GM23338 (cell line): ENCODE measurements at regions not wholly inside any gene's neighbourhood (a gene's known extent, or its start where the extent isn't known, plus 50 kb on each side); places are given as distances from the start of the nearest gene placed in this dataset.

Source experiments
- ATAC-seq: fragments of 200-7000 bp; cut with Tn5 transposase; 3 replicates; pipeline ENCODE4 v1.9.1; 2020
- DNase-seq: peaks from one replicate; pipeline ENCODE4 v3.0.0-alpha.2; 2015; ENCODE audit warnings: low spot score
- H2AFZ ChIP-seq: fragments of 200-600 bp; sonication (generic); 2 replicates; pipeline ENCODE4 v1.8.0; 2016; ENCODE audit warnings: antibody characterized with exemption, mild to moderate bottlenecking, moderate library complexity
- H3F3A ChIP-seq: fragments of 200-600 bp; sonication (generic); replicated peaks from 2 replicates; pipeline ENCODE4 v1.8.0; 2017; ENCODE audit warnings: antibody characterized with exemption, mixed run types, low read depth
- H3K27ac ChIP-seq: fragments of 200-600 bp; sonication (generic); 2 replicates; pipeline ENCODE4 v1.6.1; 2016; ENCODE audit warnings: low read depth
- H3K27me3 ChIP-seq: fragments of 200-600 bp; sonication (generic); 2 replicates; pipeline ENCODE4 v1.8.0; 2016; ENCODE audit warnings: mild to moderate bottlenecking, mixed run types, moderate library complexity; ENCODE audit not compliant: insufficient read depth
- H3K36me3 ChIP-seq: fragments of 200-600 bp; sonication (generic); 2 replicates; pipeline ENCODE4 v1.8.0; 2016; ENCODE audit warnings: mild to moderate bottlenecking; ENCODE audit not compliant: insufficient read depth
- H3K4me1 ChIP-seq: fragments of 200-600 bp; sonication (generic); 2 replicates; pipeline ENCODE4 v1.8.0; 2016; ENCODE audit warnings: mild to moderate bottlenecking, moderate library complexity; ENCODE audit not compliant: insufficient read depth
- H3K4me2 ChIP-seq: fragments of 200-600 bp; sonication (generic); 2 replicates; pipeline ENCODE4 v1.7.1; 2017; ENCODE audit warnings: mixed run types
- H3K4me3 ChIP-seq: fragments of 200-600 bp; sonication (generic); 2 replicates; pipeline ENCODE4 v1.6.1; 2016; ENCODE audit warnings: mixed run types
- H3K79me2 ChIP-seq: fragments of 200-600 bp; sonication (generic); replicated peaks from 2 replicates; pipeline ENCODE4 v1.8.0; 2017; ENCODE audit warnings: mild to moderate bottlenecking; ENCODE audit not compliant: insufficient read depth
- H3K9me2 ChIP-seq: fragments of 200-600 bp; sonication (generic); 2 replicates; pipeline ENCODE4 v1.8.0; 2017; ENCODE audit not compliant: insufficient read depth
- H4K20me1 ChIP-seq: fragments of 200-600 bp; sonication (generic); replicated peaks from 2 replicates; pipeline ENCODE4 v1.8.0; 2017; ENCODE audit warnings: mild to moderate bottlenecking; ENCODE audit not compliant: insufficient read depth
- H3K27ac Mint-ChIP-seq: 2 replicates; pipeline ENCODE4 v1.8.0; 2020; ENCODE audit warnings: inconsistent platforms, mild to moderate bottlenecking, moderate library complexity, mixed read lengths
- H3K27me3 Mint-ChIP-seq: 3 replicates; pipeline ENCODE4 v1.8.0; 2022; ENCODE audit warnings: low read depth, mild to moderate bottlenecking, moderate library complexity, mixed read lengths, inconsistent platforms; ENCODE audit not compliant: insufficient read depth, poor library complexity
- H3K36me3 Mint-ChIP-seq: 3 replicates; pipeline ENCODE4 v1.8.0; 2021; ENCODE audit warnings: low read depth, mild to moderate bottlenecking, inconsistent platforms, moderate library complexity, mixed read lengths
- H3K4me1 Mint-ChIP-seq: 3 replicates; pipeline ENCODE4 v1.8.0; 2020; ENCODE audit warnings: mild to moderate bottlenecking, inconsistent platforms, mixed read lengths
- H3K4me3 Mint-ChIP-seq: 3 replicates; pipeline ENCODE4 v1.8.0; 2021; ENCODE audit warnings: moderate library complexity, mild to moderate bottlenecking, inconsistent platforms, mixed read lengths
- H3K9me3 Mint-ChIP-seq: 3 replicates; pipeline ENCODE4 v1.8.0; 2020; ENCODE audit warnings: moderate library complexity, mild to moderate bottlenecking, inconsistent platforms, mixed read lengths
- CREB1 ChIP-seq: fragments of 250-450 bp; sonication (Bioruptor Pico); IDR thresholded peaks from 2 replicates; pipeline ENCODE4 v1.5.0; 2020; ENCODE audit warnings: low read depth, mild to moderate bottlenecking, moderate library complexity
- NANOG ChIP-seq: IDR thresholded peaks from 2 replicates; pipeline ENCODE4 v1.6.1; 2016; ENCODE audit warnings: antibody characterized with exemption, borderline replicate concordance
- STAT1 ChIP-seq: IDR thresholded peaks from one replicate; pipeline ENCODE4 v1.6.1; 2016; ENCODE audit warnings: antibody characterized with exemption; ENCODE audit not compliant: unreplicated experiment
- ZNF114 ChIP-seq: fragments of 250-450 bp; sonication (Bioruptor Pico); IDR thresholded peaks from 2 replicates; pipeline ENCODE4 v1.5.0; 2020; ENCODE audit warnings: mild to moderate bottlenecking, moderate library complexity
- TF ChIP-seq, protein P1 (sequence below): fragments of 250-450 bp; sonication (Bioruptor Pico); IDR thresholded peaks from 2 replicates; pipeline ENCODE4 v1.5.0; 2020; ENCODE audit warnings: mild to moderate bottlenecking, moderate library complexity
- TF ChIP-seq, protein P2 (sequence below): IDR thresholded peaks from one replicate; pipeline ENCODE4 v1.6.1; 2018; ENCODE audit warnings: antibody characterized with exemption; ENCODE audit not compliant: unreplicated experiment

DNA sequence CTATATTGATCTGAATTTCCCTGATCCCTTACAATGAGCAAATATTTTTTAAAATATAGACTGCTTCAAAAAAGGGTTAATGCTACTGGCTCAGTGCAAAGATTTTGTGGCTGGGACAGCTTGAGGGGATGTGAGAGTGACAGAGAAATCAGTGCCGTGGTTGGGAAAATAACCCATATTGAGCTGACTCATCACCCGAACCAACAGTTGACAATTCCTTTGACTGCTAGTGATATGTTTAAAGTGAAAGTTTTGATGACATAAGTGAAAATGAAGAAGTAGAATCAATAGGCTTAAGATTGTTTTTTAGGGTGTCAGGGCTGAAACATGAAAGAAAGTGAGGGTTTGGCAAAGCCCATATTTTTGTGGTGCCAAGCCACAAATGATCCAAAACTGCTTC is 257.1 kb upstream of the TENM4 start (continued):
- TF ChIP-seq, protein P1, sequence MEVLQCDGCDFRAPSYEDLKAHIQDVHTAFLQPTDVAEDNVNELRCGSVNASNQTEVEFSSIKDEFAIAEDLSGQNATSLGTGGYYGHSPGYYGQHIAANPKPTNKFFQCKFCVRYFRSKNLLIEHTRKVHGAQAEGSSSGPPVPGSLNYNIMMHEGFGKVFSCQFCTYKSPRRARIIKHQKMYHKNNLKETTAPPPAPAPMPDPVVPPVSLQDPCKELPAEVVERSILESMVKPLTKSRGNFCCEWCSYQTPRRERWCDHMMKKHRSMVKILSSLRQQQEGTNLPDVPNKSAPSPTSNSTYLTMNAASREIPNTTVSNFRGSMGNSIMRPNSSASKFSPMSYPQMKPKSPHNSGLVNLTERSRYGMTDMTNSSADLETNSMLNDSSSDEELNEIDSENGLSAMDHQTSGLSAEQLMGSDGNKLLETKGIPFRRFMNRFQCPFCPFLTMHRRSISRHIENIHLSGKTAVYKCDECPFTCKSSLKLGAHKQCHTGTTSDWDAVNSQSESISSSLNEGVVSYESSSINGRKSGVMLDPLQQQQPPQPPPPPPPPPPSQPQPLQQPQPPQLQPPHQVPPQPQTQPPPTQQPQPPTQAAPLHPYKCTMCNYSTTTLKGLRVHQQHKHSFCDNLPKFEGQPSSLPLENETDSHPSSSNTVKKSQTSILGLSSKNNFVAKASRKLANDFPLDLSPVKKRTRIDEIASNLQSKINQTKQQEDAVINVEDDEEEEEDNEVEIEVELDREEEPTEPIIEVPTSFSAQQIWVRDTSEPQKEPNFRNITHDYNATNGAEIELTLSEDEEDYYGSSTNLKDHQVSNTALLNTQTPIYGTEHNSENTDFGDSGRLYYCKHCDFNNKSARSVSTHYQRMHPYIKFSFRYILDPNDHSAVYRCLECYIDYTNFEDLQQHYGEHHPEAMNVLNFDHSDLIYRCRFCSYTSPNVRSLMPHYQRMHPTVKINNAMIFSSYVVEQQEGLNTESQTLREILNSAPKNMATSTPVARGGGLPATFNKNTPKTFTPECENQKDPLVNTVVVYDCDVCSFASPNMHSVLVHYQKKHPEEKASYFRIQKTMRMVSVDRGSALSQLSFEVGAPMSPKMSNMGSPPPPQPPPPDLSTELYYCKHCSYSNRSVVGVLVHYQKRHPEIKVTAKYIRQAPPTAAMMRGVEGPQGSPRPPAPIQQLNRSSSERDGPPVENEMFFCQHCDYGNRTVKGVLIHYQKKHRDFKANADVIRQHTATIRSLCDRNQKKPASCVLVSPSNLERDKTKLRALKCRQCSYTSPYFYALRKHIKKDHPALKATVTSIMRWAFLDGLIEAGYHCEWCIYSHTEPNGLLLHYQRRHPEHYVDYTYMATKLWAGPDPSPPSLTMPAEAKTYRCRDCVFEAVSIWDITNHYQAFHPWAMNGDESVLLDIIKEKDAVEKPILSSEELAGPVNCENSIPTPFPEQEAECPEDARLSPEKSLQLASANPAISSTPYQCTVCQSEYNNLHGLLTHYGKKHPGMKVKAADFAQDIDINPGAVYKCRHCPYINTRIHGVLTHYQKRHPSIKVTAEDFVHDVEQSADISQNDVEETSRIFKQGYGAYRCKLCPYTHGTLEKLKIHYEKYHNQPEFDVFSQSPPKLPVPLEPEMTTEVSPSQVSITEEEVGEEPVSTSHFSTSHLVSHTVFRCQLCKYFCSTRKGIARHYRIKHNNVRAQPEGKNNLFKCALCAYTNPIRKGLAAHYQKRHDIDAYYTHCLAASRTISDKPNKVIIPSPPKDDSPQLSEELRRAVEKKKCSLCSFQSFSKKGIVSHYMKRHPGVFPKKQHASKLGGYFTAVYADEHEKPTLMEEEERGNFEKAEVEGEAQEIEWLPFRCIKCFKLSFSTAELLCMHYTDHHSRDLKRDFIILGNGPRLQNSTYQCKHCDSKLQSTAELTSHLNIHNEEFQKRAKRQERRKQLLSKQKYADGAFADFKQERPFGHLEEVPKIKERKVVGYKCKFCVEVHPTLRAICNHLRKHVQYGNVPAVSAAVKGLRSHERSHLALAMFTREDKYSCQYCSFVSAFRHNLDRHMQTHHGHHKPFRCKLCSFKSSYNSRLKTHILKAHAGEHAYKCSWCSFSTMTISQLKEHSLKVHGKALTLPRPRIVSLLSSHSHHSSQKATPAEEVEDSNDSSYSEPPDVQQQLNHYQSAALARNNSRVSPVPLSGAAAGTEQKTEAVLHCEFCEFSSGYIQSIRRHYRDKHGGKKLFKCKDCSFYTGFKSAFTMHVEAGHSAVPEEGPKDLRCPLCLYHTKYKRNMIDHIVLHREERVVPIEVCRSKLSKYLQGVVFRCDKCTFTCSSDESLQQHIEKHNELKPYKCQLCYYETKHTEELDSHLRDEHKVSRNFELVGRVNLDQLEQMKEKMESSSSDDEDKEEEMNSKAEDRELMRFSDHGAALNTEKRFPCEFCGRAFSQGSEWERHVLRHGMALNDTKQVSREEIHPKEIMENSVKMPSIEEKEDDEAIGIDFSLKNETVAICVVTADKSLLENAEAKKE, result no peak

DNA sequence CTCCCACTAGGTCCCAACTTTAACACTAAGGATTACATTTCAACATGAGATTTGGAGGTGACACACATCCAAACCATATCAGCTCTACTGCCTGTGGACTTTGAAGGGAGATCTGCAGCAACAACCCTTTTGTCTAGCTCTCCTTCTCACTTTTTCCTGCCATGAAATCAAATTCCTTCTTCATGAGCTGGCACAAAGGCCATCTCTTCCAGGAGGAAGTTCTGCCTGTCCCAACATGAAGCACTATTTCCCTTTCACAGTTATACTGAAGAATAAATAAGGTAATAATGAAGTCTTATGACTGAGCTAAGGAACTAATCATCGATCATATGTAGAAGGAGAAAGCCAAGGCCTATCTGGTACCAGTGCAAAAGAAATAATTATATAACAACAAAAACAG is 253.5 kb upstream of the TENM4 start:
- no peak overlapping the region for H3K27ac ChIP-seq
- H3K36me3 ChIP-seq, result no peaks in the 10 kb centered on the region
- no peak overlapping the region for H3K27ac Mint-ChIP-seq
- ATAC-seq (no peak), DNase-seq (no peak)
- H3K79me2 ChIP-seq, result no peaks in the 10 kb centered on the region
- no peaks in the 10 kb centered on the region for H3K9me2 ChIP-seq
- no peaks in the 10 kb centered on the region for H3K36me3 Mint-ChIP-seq
- no peaks in the 10 kb centered on the region for H3F3A ChIP-seq
- H3K9me3 Mint-ChIP-seq, result no peaks in the 10 kb centered on the region
- no peaks in the 10 kb centered on the region for H3K4me1 ChIP-seq
- no peak overlapping the region for H3K4me3 ChIP-seq
- TF ChIP-seq ZNF114 (CRISPR knock-in tag) (no peak), STAT1 (no peak), CREB1 (CRISPR knock-in tag) (no peak), NANOG (no peak)
- TF ChIP-seq, protein P2, sequence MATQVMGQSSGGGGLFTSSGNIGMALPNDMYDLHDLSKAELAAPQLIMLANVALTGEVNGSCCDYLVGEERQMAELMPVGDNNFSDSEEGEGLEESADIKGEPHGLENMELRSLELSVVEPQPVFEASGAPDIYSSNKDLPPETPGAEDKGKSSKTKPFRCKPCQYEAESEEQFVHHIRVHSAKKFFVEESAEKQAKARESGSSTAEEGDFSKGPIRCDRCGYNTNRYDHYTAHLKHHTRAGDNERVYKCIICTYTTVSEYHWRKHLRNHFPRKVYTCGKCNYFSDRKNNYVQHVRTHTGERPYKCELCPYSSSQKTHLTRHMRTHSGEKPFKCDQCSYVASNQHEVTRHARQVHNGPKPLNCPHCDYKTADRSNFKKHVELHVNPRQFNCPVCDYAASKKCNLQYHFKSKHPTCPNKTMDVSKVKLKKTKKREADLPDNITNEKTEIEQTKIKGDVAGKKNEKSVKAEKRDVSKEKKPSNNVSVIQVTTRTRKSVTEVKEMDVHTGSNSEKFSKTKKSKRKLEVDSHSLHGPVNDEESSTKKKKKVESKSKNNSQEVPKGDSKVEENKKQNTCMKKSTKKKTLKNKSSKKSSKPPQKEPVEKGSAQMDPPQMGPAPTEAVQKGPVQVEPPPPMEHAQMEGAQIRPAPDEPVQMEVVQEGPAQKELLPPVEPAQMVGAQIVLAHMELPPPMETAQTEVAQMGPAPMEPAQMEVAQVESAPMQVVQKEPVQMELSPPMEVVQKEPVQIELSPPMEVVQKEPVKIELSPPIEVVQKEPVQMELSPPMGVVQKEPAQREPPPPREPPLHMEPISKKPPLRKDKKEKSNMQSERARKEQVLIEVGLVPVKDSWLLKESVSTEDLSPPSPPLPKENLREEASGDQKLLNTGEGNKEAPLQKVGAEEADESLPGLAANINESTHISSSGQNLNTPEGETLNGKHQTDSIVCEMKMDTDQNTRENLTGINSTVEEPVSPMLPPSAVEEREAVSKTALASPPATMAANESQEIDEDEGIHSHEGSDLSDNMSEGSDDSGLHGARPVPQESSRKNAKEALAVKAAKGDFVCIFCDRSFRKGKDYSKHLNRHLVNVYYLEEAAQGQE, result no peak
- H3K4me3 Mint-ChIP-seq, result no peak overlapping the region
- no peak overlapping the region for H3K4me2 ChIP-seq
- peaks cover 2% of the 10 kb centered on the region for H3K27me3 Mint-ChIP-seq
- no peaks in the 10 kb centered on the region for H3K4me1 Mint-ChIP-seq
- H3K27me3 ChIP-seq, result no peaks in the 10 kb centered on the region
- H4K20me1 ChIP-seq, result no peaks in the 10 kb centered on the region
- no peak overlapping the region for H2AFZ ChIP-seq
